ENCODE measurements at regions not wholly inside any gene's neighbourhood (a gene's known extent, or its start where the extent isn't known, plus 50 kb on each side); places are given as distances from the start of the nearest gene placed in this dataset.
"Not testable (repeated sequence)": the region's sequence is repeated elsewhere in the genome, so short reads cannot be mapped to it uniquely, and the experiment has no call there.

DNA sequence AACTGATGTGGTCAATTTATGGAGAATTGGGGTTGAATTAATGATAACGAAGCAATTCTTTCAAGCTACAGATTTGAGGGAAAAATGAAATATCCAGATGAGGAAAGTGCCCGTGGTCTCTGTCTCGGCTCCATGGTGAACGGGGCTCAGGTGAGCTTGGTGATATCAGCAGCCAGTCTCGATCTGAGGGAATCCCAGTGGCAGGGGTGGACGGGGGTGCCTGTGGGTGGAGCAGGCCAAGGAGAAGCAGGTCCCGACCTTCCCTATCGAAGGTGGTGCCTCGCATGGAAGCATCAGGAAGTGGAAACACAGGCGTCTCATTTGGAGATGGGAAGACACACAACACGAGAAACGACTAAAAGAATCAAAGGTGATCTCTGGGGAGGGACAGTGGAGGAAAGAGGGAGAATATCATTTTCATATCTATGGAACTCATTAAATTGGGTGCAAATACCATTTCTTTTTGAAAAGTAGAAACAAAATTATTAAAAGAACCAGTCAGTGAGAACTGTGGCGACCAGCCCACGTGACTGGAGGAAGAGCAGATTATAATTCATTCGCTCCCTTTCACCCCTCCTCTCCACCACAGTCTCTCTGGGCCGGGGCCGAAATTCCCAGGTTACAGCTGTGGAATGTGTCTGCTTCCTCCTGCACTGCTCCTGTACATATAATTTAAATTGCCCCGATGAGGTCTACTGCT, 354.3 kb upstream of the SFSWAP start:
- 71% methylated on average over 18 of the region's 18 CpGs for WGBS
- Histone ChIP-seq H3K27ac (ENCODE audit: low read depth) (no peak overlapping the region), H3K36me3 (ENCODE audit: insufficient read depth) (no peaks in the 10 kb centered on the region), H3K4me1 (ENCODE audit: insufficient read depth) (no peaks in the 10 kb centered on the region), H3K4me3 (ENCODE audit: low read depth, low read length) (no peak overlapping the region)
- DNase-seq (ENCODE audit: extremely low spot score) = no peak

DNA sequence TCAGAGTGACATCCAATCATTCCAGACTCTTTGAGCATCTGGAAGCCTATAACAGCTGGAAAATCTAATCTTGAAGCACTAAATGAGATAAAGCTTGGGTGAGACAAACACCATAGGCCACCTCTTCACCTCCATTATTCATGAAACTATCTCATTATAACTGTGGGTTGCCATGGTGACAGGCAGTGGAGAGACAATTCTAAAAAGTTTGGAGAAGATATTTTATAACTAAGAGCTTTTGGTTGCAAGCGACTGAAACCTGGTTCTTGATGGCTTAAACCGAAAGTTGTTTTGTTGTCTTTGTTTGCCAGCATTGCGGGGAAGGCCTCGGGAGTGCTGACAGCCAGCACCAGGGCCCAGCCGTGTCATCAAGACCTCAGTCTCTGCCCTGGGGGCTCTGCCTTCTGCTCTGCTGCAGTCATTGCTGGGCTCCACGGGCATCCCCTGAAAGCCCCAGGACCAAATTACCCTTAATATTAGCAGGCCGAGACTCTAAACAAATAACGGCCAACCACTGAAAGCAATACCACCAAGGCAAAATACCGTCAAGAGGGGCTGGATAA, 353.6 kb upstream of the SFSWAP start:
- no peak overlapping the region for H3K4me3 ChIP-seq (ENCODE audit: low read depth, low read length)
- no peaks in the 10 kb centered on the region for H3K4me1 ChIP-seq (ENCODE audit: insufficient read depth)
- no peak overlapping the region for H3K27ac ChIP-seq (ENCODE audit: low read depth)
- no peaks in the 10 kb centered on the region for H3K36me3 ChIP-seq (ENCODE audit: insufficient read depth)
- 75% methylated on average over 9 of the region's 9 CpGs for WGBS
- DNase-seq (ENCODE audit: extremely low spot score) = no peak

DNA sequence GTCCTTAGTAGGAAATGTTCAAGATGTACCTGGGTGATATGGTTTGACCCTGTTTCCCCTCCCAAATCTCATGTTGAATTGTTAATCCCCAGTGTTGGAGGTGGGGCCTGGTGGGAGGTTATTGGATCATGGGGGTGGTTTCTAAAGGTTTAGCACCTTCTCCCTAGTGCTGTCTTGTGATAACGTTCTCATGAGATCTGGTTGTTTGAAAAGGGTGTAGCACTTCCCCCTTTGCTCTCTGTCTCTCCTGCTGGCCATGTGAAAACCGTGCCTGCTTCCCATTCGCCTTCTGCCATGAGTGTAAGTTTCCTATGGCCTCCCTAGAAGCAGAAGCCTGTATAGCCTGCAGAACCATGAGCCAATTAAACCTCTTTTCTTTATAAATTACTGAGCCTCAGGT, 353.0 kb upstream of the SFSWAP start:
- Histone ChIP-seq H3K27ac (ENCODE audit: low read depth) (no peak overlapping the region), H3K4me1 (ENCODE audit: insufficient read depth) (no peaks in the 10 kb centered on the region), H3K36me3 (ENCODE audit: insufficient read depth) (no peaks in the 10 kb centered on the region), H3K4me3 (ENCODE audit: low read depth, low read length) (no peak overlapping the region)
- no peak for DNase-seq (ENCODE audit: extremely low spot score)
- 48% methylated on average over 3 of the region's 3 CpGs for WGBS

DNA sequence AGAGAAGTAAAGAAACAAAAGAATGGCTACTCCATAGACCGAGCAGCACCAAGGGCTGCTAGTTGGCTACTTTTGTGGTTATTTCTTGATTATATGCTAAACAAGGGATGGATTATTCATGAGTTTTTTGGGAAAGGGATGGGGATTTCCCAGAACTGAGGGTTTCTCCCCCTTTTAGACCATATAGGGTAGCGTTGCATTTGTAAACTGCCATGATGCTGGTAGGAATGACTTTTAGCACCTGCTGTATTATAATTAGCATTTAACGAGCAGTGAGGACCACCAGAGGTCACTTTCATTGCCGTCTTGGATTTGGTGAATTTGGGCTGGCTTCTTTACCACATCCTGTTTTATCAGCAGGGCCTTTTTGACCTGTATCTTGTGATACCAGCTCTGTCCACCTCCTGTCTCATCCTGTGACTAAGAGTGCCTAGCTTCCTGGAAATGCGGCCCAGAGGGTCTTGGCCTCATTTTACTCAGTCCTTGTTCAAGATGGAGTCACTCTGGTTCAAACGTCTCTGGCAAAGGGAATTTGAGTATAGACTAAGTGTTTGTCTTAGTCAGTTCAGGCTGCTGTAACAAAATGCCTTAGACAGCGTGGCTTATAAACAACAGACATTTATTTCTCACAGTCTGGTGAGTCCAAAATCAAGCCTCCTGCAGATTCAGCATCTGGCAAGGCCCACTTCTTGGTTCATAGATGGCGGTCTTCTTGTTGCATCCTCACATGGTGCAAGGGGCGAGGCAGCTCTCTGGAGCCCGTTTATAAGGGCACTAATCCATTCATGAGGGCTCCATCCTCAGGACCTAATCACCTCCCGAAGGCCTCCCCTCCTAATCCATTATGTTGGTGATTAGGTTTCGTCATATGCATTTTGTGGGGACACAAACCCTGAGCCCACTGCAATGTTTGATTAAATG, 348.3 kb upstream of the SFSWAP start:
- DNase-seq (ENCODE audit: extremely low spot score) = no peak
- H3K4me3 ChIP-seq (ENCODE audit: low read depth, low read length) = no peak overlapping the region
- no peaks in the 10 kb centered on the region for H3K4me1 ChIP-seq (ENCODE audit: insufficient read depth)
- no peak overlapping the region for H3K27ac ChIP-seq (ENCODE audit: low read depth)
- H3K36me3 ChIP-seq (ENCODE audit: insufficient read depth) = no peaks in the 10 kb centered on the region
- WGBS = 74% methylated on average over 12 of the region's 12 CpGs

DNA sequence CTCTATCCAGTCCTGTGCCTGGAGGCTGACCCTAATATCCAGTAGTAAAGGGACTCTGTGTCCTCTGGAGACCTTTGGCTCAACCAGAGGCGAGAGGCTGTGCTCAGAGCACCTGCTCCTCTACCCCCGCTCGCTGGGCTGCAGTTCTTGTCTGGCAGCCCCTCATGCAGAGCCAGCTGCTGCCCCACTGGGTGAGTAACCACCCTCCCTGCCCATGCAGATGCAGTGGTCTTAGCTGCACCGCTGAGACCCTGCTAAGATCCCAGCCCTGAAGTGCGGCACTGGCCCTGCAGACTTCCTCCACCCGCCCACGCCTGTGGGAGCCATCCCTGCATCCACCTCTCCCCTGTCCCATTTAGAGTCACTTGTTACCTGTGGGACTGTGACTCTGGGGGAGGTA, 347.5 kb upstream of the SFSWAP start:
- Histone ChIP-seq H3K4me1 (ENCODE audit: insufficient read depth) (no peaks in the 10 kb centered on the region), H3K36me3 (ENCODE audit: insufficient read depth) (no peaks in the 10 kb centered on the region), H3K27ac (ENCODE audit: low read depth) (no peak overlapping the region), H3K4me3 (ENCODE audit: low read depth, low read length) (no peak overlapping the region)
- DNase-seq (ENCODE audit: extremely low spot score) = no peak
- 83% methylated on average over 7 of the region's 7 CpGs for WGBS

DNA sequence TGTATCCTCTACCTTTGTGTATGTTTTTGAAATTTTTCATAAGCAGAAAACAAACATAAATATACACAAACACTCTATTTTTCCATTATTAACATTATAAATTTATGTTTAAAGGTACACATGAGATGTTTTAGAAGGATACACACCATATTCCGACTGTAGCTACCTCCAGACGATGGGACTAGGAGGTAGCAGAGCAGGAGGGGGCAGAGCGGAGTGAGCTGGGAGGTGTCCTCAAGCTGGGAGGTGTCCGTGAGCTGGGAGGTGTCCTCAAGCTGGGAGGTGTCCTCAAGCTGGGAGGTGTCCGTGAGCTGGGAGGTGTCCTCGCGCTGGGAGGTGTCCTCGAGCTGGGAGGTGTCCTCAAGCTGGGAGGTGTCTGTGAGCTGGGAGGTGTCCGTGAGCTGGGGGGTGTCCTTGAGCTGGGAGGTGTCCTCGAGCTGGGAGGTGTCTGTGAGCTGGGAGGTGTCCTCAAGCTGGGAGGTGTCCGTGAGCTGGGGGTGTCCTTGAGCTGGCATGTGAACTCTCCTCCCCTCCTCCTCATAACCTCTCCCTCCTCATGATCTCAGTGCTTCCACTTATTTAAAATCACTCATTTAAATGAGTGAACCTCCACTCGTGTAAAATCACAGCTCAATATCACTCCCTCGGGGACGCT, 346.9 kb upstream of the SFSWAP start:
- Histone ChIP-seq H3K27ac (ENCODE audit: low read depth) (no peak overlapping the region), H3K4me3 (ENCODE audit: low read depth, low read length) (no peak overlapping the region), H3K36me3 (ENCODE audit: insufficient read depth) (no peaks in the 10 kb centered on the region), H3K4me1 (ENCODE audit: insufficient read depth) (no peaks in the 10 kb centered on the region)
- WGBS = 64% methylated on average over 14 of the region's 14 CpGs
- no peak for DNase-seq (ENCODE audit: extremely low spot score)

DNA sequence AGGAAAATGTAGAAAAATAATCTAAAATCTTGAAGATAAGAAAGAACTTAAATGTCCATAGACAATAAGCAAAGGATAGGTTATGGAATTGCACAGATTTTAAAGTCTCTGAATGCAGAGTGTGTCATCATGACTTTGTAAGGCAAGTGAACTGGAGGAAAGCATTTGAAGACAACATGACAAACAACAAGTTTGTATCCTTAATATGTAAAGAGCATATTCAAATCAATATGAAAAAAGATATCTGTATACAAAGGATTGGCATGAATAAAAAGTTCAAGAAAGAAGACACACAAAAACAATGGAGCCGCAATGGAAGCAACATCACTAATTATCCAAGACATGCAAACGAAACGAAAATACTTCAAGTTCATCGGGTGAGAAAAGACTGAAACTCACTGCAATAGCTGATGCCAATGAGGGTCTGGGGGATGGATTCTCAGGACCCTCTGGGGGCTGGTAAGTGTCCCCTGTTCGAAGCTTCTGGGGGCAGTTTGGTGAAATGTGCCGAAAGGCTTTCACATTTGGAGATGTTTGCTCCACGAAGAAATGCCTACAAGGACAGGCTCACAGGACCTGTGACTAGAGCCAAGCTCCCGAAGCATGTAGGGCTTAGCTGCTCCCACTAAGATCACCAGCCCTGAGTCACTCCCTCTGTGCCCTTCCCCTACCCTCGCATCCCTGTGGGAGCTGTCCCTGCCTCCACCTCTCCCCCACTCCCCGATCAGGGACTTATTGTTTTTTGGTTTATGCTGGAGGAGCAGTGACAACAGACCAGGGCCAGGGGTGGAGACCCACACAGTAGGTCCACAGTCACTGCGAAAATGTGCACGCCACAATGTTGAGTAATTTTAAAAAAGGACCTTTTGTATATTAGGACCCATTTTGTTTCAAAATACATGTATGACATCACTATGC, 345.7 kb upstream of the SFSWAP start:
- Histone ChIP-seq H3K4me3 (ENCODE audit: low read depth, low read length) (no peak overlapping the region), H3K36me3 (ENCODE audit: insufficient read depth) (no peaks in the 10 kb centered on the region), H3K27ac (ENCODE audit: low read depth) (no peak overlapping the region), H3K4me1 (ENCODE audit: insufficient read depth) (no peaks in the 10 kb centered on the region)
- DNase-seq (ENCODE audit: extremely low spot score) = no peak
- 83% methylated on average over 12 of the region's 12 CpGs for WGBS

DNA sequence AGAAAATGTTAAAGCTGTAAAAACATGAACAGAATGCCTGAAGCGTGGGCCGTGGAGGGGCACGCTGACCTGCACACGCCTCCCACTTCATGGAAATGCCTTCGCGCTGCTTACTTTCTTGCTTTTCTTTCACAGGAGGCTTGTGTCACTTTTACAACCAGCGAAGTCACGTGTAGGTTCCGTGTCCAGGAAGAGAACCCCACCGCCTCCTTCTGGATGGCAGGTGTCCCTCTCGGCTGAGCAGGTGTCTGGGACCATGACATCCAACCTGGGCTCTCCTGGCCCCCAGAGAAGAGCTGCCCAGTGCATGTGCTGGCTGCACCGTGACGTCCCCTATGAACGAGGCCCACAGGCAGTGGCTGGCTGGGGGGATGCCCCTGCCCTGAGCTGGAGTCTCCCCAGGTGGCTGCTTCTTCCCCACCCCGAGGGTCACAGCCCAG, 345.0 kb upstream of the SFSWAP start:
- no peak for DNase-seq (ENCODE audit: extremely low spot score)
- H3K4me1 ChIP-seq (ENCODE audit: insufficient read depth) = no peaks in the 10 kb centered on the region
- no peak overlapping the region for H3K4me3 ChIP-seq (ENCODE audit: low read depth, low read length)
- 80% methylated on average over 15 of the region's 15 CpGs for WGBS
- H3K36me3 ChIP-seq (ENCODE audit: insufficient read depth) = no peaks in the 10 kb centered on the region
- no peak overlapping the region for H3K27ac ChIP-seq (ENCODE audit: low read depth)

DNA sequence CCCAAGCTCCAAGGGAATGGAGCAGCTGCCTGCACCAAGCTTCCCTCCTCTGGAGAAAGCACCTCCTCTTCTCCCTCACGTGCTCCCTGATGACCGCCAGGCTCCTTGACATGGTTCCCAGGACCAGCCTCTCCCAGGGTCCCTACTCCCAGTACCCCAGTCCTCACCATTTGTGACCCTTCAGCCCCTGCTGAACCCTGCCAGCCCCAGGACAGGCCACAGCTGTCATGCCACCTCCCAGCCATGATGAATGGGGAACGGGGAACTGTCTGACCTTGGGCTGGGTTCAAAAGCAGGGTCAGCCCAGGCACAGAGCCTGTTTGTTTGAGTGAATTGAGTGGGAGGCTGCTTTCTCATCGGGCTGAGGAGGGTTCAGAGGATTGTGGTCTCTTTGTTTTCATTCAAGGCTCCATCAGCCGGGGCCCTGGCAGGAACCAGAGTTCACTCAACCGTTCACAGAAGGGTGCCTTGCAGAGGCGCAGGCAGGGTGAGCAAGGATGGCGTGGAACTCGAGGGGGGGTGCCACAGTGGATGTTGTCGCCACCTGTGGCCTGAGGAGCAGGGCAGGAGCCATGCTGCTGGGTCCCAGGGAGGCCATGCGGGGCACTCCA, 344.5 kb upstream of the SFSWAP start:
- DNase-seq (ENCODE audit: extremely low spot score) = no peak
- H3K27ac ChIP-seq (ENCODE audit: low read depth) = no peak overlapping the region
- 76% methylated on average over 11 of the region's 11 CpGs for WGBS
- H3K36me3 ChIP-seq (ENCODE audit: insufficient read depth) = no peaks in the 10 kb centered on the region
- H3K4me3 ChIP-seq (ENCODE audit: low read depth, low read length) = no peak overlapping the region
- no peaks in the 10 kb centered on the region for H3K4me1 ChIP-seq (ENCODE audit: insufficient read depth)

DNA sequence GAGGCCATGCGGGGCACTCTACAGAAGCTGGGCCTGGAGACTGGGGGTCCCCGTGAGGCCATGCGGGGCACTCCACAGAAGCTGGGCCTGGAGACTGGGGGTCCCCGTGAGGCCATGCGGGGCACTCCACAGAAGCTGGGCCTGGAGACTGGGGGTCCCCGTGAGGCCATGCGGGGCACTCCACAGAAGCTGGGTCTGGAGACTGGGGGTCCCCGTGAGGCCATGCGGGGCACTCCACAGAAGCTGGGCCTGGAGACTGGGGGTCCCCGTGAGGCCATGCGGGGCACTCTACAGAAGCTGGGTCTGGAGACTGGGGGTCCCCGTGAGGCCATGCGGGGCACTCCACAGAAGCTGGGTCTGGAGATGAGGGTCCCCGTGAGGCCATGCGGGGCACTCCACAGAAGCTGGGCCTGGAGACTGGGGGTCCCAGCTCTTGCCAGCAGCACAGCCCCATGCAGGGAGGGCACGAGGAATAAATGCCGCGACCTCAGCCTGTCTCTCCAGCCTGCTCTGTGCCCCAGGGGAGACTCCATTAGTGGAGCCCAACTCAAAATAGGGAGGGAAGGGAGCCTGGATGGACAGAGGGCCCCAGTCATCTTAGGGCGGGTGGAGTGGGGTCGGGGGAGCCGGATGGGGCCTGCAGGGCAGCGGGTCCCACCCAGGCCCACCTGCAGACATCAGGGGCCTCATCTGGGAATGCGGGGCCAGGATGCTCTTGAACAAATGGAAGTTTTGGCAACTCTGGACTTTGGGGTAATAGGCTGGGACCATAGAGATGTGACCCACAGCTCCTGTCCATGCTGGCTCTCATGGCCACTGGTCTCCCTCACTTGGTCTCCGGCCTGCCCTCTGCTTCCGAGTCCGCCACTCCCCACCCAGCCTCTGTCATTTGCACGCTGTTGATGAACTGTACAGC, 343.6 kb upstream of the SFSWAP start:
- H3K36me3 ChIP-seq (ENCODE audit: insufficient read depth); DNase-seq (ENCODE audit: extremely low spot score); H3K4me1 ChIP-seq (ENCODE audit: insufficient read depth); H3K4me3 ChIP-seq (ENCODE audit: low read depth, low read length); H3K27ac ChIP-seq (ENCODE audit: low read depth): not testable (repeated sequence)
- 92% methylated on average over 27 of the region's 27 CpGs for WGBS

DNA sequence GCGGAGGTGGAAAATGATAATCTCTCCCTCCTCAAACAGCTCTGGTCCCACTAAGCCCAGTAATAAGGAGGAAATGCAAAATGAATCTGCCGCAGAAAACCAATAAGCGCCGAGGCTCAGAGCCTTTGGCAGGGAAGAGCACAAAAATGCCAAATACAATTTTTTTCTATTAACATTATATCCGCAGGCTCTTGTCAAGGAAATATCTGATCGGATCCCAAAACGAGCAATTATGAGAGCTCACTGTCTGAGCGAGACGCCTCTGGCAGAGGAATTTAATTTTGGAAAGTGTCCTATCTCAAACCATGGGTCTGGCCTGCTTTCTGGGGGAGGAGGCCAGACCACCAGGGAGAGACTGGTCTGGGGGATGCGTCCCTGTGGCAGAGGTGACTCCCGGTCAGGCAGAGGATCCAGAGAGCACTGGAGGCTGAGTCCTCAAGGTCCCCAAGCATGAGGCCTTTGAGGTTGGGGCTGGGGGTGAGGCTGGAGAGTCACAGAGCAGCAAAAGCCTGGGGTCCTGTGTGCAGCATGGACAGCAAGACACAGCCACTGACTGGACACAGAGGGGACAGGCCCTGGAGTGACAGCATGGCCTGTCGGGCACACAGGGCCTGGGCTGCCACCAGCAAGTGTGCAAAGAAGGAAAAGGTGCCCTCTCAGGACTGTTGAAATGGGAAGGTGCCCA, 342.8 kb upstream of the SFSWAP start:
- Histone ChIP-seq H3K36me3 (ENCODE audit: insufficient read depth) (no peaks in the 10 kb centered on the region), H3K27ac (ENCODE audit: low read depth) (no peak overlapping the region), H3K4me3 (ENCODE audit: low read depth, low read length) (no peak overlapping the region), H3K4me1 (ENCODE audit: insufficient read depth) (no peaks in the 10 kb centered on the region)
- no peak for DNase-seq (ENCODE audit: extremely low spot score)
- WGBS = 88% methylated on average over 12 of the region's 12 CpGs
